22Rv1 (cell line): ENCODE measurements at regions not wholly inside any gene's neighbourhood (a gene's known extent, or its start where the extent isn't known, plus 50 kb on each side); places are given as distances from the start of the nearest gene placed in this dataset.

Experiments
- H3K27ac ChIP-seq: fragments of 450-650 bp; 2 replicates; pipeline ENCODE4 v1.5.1; 2017
- ZFX ChIP-seq: fragments of 450-650 bp; IDR thresholded peaks from 2 replicates; pipeline ENCODE4 v1.6.1; 2017; ENCODE audit warnings: antibody characterized with exemption, borderline replicate concordance
- TF ChIP-seq, protein P1 (sequence below): fragments of 450-650 bp; IDR thresholded peaks from 2 replicates; pipeline ENCODE4 v1.5.1; 2017; ENCODE audit warnings: mild to moderate bottlenecking

- TF ChIP-seq, protein P1, sequence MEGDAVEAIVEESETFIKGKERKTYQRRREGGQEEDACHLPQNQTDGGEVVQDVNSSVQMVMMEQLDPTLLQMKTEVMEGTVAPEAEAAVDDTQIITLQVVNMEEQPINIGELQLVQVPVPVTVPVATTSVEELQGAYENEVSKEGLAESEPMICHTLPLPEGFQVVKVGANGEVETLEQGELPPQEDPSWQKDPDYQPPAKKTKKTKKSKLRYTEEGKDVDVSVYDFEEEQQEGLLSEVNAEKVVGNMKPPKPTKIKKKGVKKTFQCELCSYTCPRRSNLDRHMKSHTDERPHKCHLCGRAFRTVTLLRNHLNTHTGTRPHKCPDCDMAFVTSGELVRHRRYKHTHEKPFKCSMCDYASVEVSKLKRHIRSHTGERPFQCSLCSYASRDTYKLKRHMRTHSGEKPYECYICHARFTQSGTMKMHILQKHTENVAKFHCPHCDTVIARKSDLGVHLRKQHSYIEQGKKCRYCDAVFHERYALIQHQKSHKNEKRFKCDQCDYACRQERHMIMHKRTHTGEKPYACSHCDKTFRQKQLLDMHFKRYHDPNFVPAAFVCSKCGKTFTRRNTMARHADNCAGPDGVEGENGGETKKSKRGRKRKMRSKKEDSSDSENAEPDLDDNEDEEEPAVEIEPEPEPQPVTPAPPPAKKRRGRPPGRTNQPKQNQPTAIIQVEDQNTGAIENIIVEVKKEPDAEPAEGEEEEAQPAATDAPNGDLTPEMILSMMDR: no peak
- no peak for TF ChIP-seq ZFX
- no peak overlapping the region for H3K27ac ChIP-seq
These were observed 171.9 kb upstream of the SULF2 start for GRCh38 chr20:47957135-47957534.

- no peak for TF ChIP-seq ZFX
- TF ChIP-seq, protein P1: no peak
These were observed 171.2 kb upstream of the SULF2 start for GRCh38 chr20:47956268-47956995.

DNA sequence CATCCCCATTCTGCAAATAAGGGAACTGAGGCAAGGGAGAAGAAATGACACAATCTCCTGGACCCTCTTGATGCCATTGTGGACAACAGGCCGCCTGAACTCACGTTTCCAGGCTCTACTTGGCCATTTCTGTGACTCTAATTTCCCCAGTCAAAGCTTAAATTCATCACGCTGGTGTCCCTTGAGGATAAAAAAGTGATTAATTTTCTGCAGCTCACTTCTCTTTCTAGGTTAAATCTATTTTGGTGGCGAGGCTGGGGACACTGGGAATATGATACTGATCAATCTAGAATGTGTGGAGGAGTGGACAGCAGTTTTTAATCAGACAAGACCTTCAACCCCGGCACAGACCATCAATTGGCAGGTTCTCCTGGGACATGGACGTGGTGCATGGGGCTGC lies 168.2 kb upstream of the SULF2 start:
- no peak for TF ChIP-seq ZFX
- TF ChIP-seq, protein P1: no peak
- H3K27ac ChIP-seq: no peak overlapping the region

More at GRCh38 chr20:47956268-47956995, 171.2 kb upstream of the SULF2 start:
- H3K27ac ChIP-seq: no peak overlapping the region

DNA sequence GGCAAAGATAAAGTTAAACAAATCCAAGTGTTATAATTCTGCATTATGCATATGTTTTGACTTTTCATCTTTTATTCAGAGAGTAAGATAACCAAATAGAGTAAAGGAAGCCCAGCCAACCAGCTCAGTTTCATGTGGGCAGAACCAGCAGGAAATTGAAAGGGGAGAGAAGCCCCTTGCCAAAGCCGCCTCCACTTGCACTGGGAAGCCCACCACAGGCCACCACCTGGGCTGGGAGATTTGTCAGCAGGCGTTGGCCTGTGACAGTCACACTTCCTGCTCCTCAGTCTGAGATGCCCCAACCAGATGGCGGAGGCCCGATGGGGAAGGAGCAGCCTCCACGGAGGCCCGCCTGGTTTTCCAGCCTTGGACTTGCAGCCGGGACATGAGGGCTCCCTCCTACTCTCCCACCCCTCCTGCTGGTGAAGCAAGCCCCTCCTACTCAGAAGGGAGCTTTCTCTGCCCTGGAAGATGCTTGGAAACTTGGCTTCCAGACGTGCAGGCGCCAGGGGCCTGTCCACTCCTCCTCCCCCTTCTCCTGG lies 166.8 kb upstream of the SULF2 start:
- TF ChIP-seq, protein P1: no peak
- TF ChIP-seq ZFX: no peak
- no peak overlapping the region for H3K27ac ChIP-seq

GRCh38 chr20:47951521-47951971 lies 166.3 kb upstream of the SULF2 start:
- no peak overlapping the region for H3K27ac ChIP-seq
- TF ChIP-seq, protein P1: no peak
- no peak for TF ChIP-seq ZFX

GRCh38 chr20:47950913-47951283 lies 165.6 kb upstream of the SULF2 start:
- H3K27ac ChIP-seq: no peak overlapping the region
- no peak for TF ChIP-seq ZFX
- TF ChIP-seq, protein P1: no peak

- no peak for TF ChIP-seq ZFX
- TF ChIP-seq, protein P1: no peak
- no peak overlapping the region for H3K27ac ChIP-seq
These were observed 165.0 kb upstream of the SULF2 start for GRCh38 chr20:47950124-47950912.
